ENCODE measurements at regions not wholly inside any gene's neighbourhood (a gene's known extent, or its start where the extent isn't known, plus 50 kb on each side); places are given as distances from the start of the nearest gene placed in this dataset.

DNA sequence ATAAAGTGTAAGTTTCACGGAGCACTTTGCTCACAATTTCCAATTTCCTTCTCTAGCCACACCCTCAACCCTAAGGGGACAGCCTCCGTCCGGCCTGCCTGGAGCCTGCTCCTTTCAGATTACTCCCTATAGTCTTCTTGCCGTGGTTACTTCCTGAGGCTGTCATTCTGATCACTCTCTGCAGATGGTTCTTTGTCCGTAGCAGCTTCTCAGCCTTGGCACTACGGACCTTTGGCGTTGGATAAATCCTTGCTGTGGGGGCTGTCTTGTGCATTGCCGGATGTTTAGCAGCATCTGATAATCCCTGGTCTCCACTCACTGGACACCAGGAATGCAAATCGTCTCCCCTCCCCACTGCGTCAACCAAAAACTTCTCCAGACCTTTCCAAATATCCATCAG lies 447.5 kb upstream of the KIRREL3 start:
- FAIRE-seq (no peak), DNase-seq (ENCODE audit: insufficient read length, low spot score) (no peak)
- TF ChIP-seq POLR2A (IDR thresholded peaks at IDR 0.05; ENCODE audit: low read depth, low read length): no peak
- no peak for TF ChIP-seq TAF1 (IDR thresholded peaks at IDR 0.05; ENCODE audit: low read depth, low read length)
- TF ChIP-seq POLR2AphosphoS5 (IDR thresholded peaks at IDR 0.05; ENCODE audit: low read depth, low read length): no peak
- no peak for TF ChIP-seq POU2F2 (IDR thresholded peaks at IDR 0.05; ENCODE audit: low read depth, low read length)
- TF ChIP-seq SPI1 (IDR thresholded peaks at IDR 0.05; ENCODE audit: low read depth, low read length): no peak
- TF ChIP-seq PAX5 (IDR thresholded peaks at IDR 0.05; ENCODE audit: insufficient read depth, low read length, severe bottlenecking): no peak

DNA sequence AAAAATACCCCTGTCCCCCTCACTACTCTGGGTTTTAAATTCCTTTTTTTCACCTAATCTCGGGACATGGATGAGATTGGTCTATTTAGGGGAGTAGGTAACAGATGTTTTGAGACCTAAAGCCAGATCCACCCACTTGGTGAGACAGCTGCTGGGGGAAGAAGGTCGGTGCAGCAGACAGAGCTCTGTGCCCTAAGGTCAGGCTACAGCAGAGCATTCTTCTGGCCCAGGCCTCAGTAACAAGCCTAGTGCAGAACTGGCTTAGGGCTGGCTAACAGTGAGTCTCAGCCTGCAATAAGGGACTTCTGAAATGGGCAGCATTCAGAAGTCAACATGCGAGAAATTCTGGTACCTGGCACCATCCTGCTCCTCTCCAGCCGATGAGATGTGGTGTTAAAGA lies 444.9 kb upstream of the KIRREL3 start:
- FAIRE-seq (no peak), DNase-seq (ENCODE audit: insufficient read length, low spot score) (no peak)
- TF ChIP-seq POLR2A (IDR thresholded peaks at IDR 0.05; ENCODE audit: low read depth, low read length) (no peak), SPI1 (IDR thresholded peaks at IDR 0.05; ENCODE audit: low read depth, low read length) (no peak), PAX5 (IDR thresholded peaks at IDR 0.05; ENCODE audit: insufficient read depth, low read length, severe bottlenecking) (no peak), POLR2AphosphoS5 (IDR thresholded peaks at IDR 0.05; ENCODE audit: low read depth, low read length) (no peak), POU2F2 (IDR thresholded peaks at IDR 0.05; ENCODE audit: low read depth, low read length) (no peak), TAF1 (IDR thresholded peaks at IDR 0.05; ENCODE audit: low read depth, low read length) (no peak)

- TF ChIP-seq SPI1 (IDR thresholded peaks at IDR 0.05; ENCODE audit: low read depth, low read length) (no peak), POLR2A (IDR thresholded peaks at IDR 0.05; ENCODE audit: low read depth, low read length) (no peak), POU2F2 (IDR thresholded peaks at IDR 0.05; ENCODE audit: low read depth, low read length) (no peak), POLR2AphosphoS5 (IDR thresholded peaks at IDR 0.05; ENCODE audit: low read depth, low read length) (no peak), PAX5 (IDR thresholded peaks at IDR 0.05; ENCODE audit: insufficient read depth, low read length, severe bottlenecking) (no peak), TAF1 (IDR thresholded peaks at IDR 0.05; ENCODE audit: low read depth, low read length) (no peak)
- FAIRE-seq (no peak), DNase-seq (ENCODE audit: insufficient read length, low spot score) (no peak)
Measured at GRCh38 chr11:127443297-127443696, 442.7 kb upstream of the KIRREL3 start.

DNA sequence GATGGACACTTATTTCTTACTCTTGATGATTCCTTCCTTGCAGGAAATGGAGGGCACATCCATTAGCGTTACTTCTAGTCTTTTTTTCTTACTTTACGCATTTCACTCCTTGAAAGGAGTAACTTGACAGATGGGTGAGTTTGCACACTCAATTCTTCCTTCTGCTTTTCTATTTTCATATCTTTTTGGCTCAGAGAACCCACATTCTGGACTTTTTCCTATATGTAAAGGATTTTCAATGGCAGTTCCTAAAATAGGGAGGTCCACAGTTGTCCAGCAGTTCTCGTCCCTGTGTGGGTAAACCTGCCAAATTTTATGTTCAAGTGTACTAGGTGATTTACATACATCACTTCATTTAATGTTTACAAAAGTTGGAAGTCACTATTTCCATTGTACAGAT lies 440.0 kb upstream of the KIRREL3 start:
- TF ChIP-seq POLR2A (IDR thresholded peaks at IDR 0.05; ENCODE audit: low read depth, low read length): no peak
- TF ChIP-seq POU2F2 (IDR thresholded peaks at IDR 0.05; ENCODE audit: low read depth, low read length): no peak
- no peak for TF ChIP-seq POLR2AphosphoS5 (IDR thresholded peaks at IDR 0.05; ENCODE audit: low read depth, low read length)
- no peak for TF ChIP-seq PAX5 (IDR thresholded peaks at IDR 0.05; ENCODE audit: insufficient read depth, low read length, severe bottlenecking)
- TF ChIP-seq SPI1 (IDR thresholded peaks at IDR 0.05; ENCODE audit: low read depth, low read length): no peak
- TF ChIP-seq TAF1 (IDR thresholded peaks at IDR 0.05; ENCODE audit: low read depth, low read length): no peak
- FAIRE-seq (no peak), DNase-seq (ENCODE audit: insufficient read length, low spot score) (no peak)

DNA sequence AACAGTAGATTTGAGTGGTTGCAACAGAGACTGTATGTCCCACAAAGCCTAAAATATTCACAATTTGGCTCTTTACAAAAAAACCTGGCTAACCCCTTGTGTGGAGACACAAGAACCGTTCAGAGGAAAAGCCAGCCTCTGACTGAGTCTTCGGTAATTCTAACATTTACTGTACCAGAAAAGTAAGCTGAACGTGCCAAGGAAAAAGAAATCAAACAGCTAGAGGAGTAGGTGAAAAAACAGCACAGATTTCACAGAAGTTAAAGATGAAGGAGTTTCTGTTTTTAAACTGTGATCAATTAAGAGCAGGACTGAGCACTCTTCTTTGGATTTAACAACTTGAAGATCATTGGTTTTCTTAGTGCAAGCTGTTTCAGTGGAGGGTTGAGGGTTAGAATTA lies 424.7 kb upstream of the KIRREL3 start:
- no peak for TF ChIP-seq POLR2A (IDR thresholded peaks at IDR 0.05; ENCODE audit: low read depth, low read length)
- no peak for TF ChIP-seq PAX5 (IDR thresholded peaks at IDR 0.05; ENCODE audit: insufficient read depth, low read length, severe bottlenecking)
- no peak for TF ChIP-seq TAF1 (IDR thresholded peaks at IDR 0.05; ENCODE audit: low read depth, low read length)
- FAIRE-seq (no peak), DNase-seq (ENCODE audit: insufficient read length, low spot score) (no peak)

GRCh38 chr11:127424661-127425060 lies 424.1 kb upstream of the KIRREL3 start:
- no peak for DNase-seq (ENCODE audit: insufficient read length, low spot score)
- FAIRE-seq: no peak
- no peak for TF ChIP-seq TAF1 (IDR thresholded peaks at IDR 0.05; ENCODE audit: low read depth, low read length)
- TF ChIP-seq POU2F2 (IDR thresholded peaks at IDR 0.05; ENCODE audit: low read depth, low read length): no peak
- TF ChIP-seq SPI1 (IDR thresholded peaks at IDR 0.05; ENCODE audit: low read depth, low read length): no peak
- no peak for TF ChIP-seq POLR2AphosphoS5 (IDR thresholded peaks at IDR 0.05; ENCODE audit: low read depth, low read length)
- TF ChIP-seq POLR2A (IDR thresholded peaks at IDR 0.05; ENCODE audit: low read depth, low read length): no peak
- TF ChIP-seq PAX5 (IDR thresholded peaks at IDR 0.05; ENCODE audit: insufficient read depth, low read length, severe bottlenecking): no peak

DNA sequence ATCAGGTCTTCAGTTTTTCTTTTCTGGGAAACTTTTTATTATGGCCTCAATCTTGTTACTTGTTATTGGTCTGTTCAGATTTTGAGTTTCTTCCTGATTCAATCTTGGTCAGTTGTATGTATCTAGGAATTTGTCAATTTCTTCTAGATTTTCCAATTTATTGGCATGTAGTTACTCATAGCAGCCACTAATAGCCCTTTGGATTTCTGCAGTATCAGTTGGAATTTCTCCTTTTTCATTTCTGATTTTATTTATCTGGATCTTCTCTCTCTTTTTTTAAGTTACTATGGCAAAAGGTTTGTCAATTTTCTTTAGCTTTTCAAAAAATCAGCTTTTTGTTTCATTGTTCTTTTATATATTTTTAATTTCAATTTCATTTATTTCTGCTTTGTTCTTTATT lies 419.6 kb upstream of the KIRREL3 start:
- TF ChIP-seq TAF1 (IDR thresholded peaks at IDR 0.05; ENCODE audit: low read depth, low read length) (no peak), POLR2AphosphoS5 (IDR thresholded peaks at IDR 0.05; ENCODE audit: low read depth, low read length) (no peak), POU2F2 (IDR thresholded peaks at IDR 0.05; ENCODE audit: low read depth, low read length) (no peak), POLR2A (IDR thresholded peaks at IDR 0.05; ENCODE audit: low read depth, low read length) (no peak), SPI1 (IDR thresholded peaks at IDR 0.05; ENCODE audit: low read depth, low read length) (no peak), PAX5 (IDR thresholded peaks at IDR 0.05; ENCODE audit: insufficient read depth, low read length, severe bottlenecking) (no peak)
- no peak for DNase-seq (ENCODE audit: insufficient read length, low spot score)
- FAIRE-seq: no peak

DNA sequence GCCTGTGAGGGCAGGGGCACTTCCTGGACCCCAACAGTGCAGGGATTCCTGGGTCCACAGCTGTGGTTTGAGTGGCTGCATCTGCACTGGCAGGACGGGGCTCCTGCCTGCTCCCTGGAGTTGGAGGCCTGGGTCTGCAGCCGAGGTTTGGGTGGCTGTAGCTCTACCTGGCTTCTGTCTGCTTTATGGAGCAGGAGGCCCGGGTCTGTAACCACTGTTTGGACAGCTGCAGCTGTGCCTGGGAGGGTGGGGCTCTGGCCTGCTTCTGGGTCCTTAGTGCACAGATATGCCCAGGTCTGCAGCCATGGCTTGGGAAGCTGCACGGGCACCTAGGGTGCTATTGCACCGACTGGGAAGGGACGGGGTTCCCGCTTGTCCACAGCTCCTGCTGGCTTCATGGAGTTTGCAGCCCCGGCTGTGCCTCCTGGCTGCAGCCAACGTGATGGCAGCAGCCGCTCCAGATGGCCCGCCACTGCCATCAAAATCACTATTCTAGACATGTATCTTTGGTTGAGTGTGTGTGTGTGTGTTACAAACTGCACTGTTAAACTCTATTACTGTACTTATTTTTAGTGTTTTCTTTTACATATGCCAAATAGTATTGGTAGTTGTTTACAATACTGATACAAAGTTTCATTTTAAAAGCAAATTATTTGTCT lies 412.3 kb upstream of the KIRREL3 start:
- FAIRE-seq: no peak
- no peak for DNase-seq (ENCODE audit: insufficient read length, low spot score)
- TF ChIP-seq POU2F2 (IDR thresholded peaks at IDR 0.05; ENCODE audit: low read depth, low read length) (no peak), PAX5 (IDR thresholded peaks at IDR 0.05; ENCODE audit: insufficient read depth, low read length, severe bottlenecking) (no peak), SPI1 (IDR thresholded peaks at IDR 0.05; ENCODE audit: low read depth, low read length) (no peak), TAF1 (IDR thresholded peaks at IDR 0.05; ENCODE audit: low read depth, low read length) (no peak), POLR2AphosphoS5 (IDR thresholded peaks at IDR 0.05; ENCODE audit: low read depth, low read length) (no peak), POLR2A (IDR thresholded peaks at IDR 0.05; ENCODE audit: low read depth, low read length) (no peak)

DNA sequence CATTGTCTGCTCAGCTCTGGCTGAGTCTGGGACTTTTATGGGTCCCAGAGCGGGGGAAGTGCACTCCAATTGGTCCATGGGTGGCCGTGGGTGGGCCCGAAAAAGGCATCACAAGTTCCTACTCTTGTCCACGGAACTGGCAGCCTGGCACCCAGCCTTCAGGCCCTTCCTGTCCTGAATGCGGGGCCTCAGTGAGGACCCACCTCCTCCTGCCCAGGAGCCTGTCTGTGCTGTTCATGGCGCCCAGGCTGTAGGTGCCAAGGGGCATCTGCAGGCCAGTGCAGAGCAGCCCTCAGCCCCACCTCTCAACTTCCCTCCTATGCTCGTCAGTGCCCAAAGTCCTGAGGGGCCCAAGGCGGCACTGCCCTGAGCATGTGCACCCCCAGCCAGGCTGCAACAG lies 411.7 kb upstream of the KIRREL3 start:
- TF ChIP-seq PAX5 (IDR thresholded peaks at IDR 0.05; ENCODE audit: insufficient read depth, low read length, severe bottlenecking) (no peak), POLR2AphosphoS5 (IDR thresholded peaks at IDR 0.05; ENCODE audit: low read depth, low read length) (no peak)
- FAIRE-seq: no peak
- DNase-seq (ENCODE audit: insufficient read length, low spot score): no peak

DNA sequence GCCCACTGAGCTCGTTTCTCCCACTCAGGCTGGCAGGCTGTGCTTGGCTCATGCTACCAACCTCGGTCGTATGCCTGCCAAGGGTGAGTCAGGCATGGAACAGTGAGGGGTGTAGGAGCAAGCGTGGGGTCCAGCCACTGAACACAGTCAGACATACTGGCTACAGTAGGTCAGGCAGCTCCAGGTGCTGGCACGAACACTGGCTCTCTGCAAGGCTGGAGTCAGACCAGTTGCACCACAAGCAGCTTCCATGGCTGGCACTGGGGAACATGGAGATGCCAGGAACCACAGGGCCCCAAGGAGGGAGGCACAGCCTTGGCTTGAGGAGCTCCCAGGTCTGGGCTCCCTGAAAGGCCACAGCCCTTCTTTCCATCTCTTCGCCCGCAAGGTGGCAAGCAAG lies 410.7 kb upstream of the KIRREL3 start:
- FAIRE-seq: no peak
- DNase-seq (ENCODE audit: insufficient read length, low spot score): no peak
- TF ChIP-seq TAF1 (IDR thresholded peaks at IDR 0.05; ENCODE audit: low read depth, low read length) (no peak), POU2F2 (IDR thresholded peaks at IDR 0.05; ENCODE audit: low read depth, low read length) (no peak), PAX5 (IDR thresholded peaks at IDR 0.05; ENCODE audit: insufficient read depth, low read length, severe bottlenecking) (no peak), POLR2A (IDR thresholded peaks at IDR 0.05; ENCODE audit: low read depth, low read length) (no peak), POLR2AphosphoS5 (IDR thresholded peaks at IDR 0.05; ENCODE audit: low read depth, low read length) (no peak), SPI1 (IDR thresholded peaks at IDR 0.05; ENCODE audit: low read depth, low read length) (no peak)

Measured in GM12891 (cell line).